HG03045 (cell line): ENCODE measurements at regions not wholly inside any gene's neighbourhood (a gene's known extent, or its start where the extent isn't known, plus 50 kb on each side); places are given as distances from the start of the nearest gene placed in this dataset.

Experiments
- ATAC-seq: cut with Tn5 transposase; IDR thresholded peaks from one replicate; pipeline ENCODE4 v1.9.1; 2021; ENCODE audit warnings: mild to moderate bottlenecking, moderate library complexity; ENCODE audit not compliant: unreplicated experiment

GRCh38 chr3:61311044-61311443 is 59.8 kb upstream of the FHIT start:
- ATAC-seq: no peak

DNA sequence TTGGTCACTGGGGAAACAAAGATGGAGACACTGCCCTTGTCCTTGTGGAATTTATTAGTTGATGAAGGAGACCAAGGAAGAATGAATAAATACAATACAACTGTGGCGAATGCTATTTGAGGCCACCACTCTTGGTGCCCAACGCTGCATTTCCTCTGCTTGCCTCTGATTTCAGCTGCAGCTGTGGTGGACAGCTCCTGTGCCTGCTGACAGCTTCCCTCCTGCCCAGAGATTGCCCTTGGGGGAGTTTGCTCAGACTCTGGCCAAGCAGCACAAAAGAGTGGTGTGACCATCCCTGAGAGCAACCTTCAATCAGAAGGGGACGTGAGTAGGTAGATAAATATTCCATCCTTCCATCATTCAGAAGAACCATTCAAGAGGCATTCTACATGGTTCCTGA is 64.6 kb upstream of the FHIT start:
- ATAC-seq: no peak

- no peak for ATAC-seq
These were observed 71.8 kb upstream of the FHIT start for GRCh38 chr3:61323094-61323493.

DNA sequence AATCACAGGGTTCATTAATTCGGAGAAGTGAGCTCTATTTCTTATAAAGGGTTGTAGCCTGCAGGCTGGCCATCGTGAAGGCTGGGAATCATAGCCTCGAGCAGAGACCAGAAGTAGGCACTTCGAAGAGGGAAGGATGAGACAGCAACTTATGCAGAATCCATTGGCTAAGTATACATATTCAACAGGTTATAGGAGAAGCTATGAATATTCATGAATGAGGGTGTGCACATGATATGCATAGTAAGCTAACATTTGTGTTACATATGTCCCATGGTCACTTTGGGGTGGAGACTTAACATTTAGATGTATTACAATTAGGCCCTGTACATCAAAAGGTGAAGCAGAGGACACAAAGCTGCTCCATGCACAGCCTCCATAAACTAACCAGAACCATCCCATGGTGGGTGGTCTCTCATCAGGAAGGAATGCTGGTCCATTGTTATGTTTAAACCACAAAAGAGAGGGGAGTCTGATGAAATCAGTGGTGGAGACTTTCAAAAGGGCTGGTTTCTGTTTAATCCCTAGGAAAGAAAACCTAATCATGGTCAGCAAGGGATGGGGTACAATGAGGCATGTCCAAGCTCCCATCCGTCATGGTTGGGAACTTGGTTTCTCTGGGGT is 80.8 kb upstream of the FHIT start:
- no peak for ATAC-seq

- no peak for ATAC-seq
These were observed 82.1 kb upstream of the FHIT start for GRCh38 chr3:61333192-61333961.

GRCh38 chr3:61334783-61335182 is 83.5 kb upstream of the FHIT start:
- no peak for ATAC-seq

- ATAC-seq: no peak
These were observed 89.7 kb upstream of the FHIT start for GRCh38 chr3:61340931-61341461.

DNA sequence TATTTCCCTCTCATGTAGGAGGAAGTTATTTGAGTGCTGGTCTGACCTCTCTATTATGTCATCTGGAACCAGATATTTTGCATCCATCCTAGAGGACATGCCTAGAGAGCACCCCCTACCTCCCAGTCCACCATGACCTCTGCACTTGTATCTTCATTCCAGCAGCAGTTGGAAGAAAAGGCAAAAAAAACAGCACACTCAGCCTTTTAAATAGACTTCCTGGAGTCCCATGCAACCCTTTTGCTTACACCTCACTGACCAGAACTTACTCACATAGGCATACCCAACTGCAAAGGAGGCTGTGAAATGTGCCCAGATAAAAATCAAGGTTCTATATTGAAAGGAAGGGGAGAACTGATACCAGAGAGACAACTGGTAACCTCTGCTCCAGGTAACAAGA is 92.3 kb upstream of the FHIT start:
- no peak for ATAC-seq

DNA sequence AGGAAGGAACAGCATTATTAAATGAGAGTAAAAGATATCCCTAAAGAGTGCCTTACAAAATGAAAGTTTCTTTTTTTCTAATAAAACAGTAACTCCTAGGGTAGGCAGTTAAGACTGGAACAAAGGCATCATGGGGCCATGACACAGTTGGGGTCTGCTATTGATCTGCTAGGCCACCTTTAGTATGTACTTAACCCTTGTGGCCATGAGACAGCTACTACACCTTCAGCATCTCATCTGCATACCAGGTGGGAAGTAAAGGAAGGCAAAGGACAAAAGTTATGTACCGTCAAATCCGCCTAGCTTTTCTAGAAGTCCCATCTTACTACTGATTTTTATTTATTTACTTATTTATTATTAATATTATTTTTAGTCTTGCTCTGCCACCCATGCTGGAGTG is 93.8 kb upstream of the FHIT start:
- ATAC-seq: no peak

DNA sequence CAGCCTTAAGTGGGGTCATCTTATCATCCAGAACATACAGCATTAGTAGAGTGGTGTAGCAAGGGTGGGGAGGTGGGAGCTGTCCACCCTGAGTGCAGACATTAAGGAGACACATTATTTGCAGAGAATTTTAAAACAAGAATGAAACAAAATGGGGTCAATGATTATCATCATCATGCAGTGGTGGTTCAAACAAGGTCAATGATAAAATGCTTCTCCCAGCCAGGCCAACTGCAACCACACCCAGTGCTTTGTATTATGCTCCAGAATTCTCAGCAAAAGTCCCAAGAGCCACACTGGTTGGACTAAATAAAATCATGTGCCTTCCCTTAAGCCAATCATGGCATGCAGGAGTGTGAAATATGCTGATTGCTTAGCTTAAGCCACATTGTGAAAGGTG is 96.7 kb upstream of the FHIT start:
- ATAC-seq: no peak

DNA sequence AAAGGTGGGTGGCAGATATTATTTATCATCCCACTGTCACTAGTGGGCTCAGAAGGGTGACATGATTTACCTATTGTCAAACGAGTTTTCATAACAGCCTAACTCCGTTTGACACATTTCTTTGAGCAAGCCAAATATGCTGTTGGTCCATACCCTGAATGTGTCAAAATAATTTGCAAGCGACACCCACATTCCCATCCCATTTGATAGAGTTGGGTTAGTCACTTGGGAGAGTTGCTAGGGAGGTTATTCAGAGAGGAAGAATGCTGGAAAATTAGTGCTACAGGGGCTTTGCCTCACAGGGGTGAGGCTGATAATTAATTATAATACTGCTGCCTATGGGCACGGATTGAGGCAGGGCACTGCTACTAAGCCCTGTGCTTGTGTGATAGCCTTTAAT is 98.5 kb upstream of the FHIT start:
- ATAC-seq: no peak

DNA sequence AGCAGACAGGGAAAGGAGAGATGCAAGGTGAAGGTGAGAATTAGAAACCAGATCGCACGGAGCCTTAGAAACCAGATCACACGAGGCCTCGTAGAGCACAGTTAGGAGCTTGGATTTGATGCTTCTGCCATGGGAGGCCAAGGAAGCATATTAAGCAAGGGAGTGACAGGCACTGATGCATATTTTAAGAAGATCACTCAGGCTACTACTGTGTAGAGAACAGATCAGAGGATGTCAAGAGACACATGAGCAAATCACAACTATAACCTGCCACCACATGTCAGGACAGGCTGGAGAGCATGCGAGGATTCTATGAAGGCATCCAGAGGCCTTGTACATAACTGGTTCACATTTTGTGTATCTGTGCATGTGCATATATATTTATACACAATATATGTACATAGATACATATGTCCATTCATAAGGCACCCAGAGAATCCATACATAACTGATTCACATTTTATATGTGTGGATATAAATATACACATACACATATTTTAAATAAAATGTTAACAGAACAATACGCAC is 99.6 kb upstream of the FHIT start:
- ATAC-seq: no peak

DNA sequence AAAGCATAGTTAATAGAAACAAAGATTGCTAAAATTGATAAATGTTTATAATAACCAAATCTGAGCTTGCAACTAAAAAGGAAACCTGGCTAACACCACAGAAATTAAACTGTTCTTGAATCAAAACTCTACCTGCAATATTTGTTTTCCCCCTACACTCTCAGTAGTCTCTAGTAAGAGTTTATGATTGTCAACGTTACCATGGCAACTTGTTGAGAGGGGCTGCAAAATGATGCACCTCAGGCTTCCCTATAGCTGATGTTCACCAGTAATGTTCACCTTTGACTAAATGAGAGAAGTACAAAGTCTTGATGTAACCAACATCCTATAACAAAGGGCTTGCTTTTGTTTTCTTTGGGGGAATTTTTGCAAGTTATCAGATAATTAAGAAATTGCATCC is 101.1 kb upstream of the FHIT start:
- no peak for ATAC-seq

DNA sequence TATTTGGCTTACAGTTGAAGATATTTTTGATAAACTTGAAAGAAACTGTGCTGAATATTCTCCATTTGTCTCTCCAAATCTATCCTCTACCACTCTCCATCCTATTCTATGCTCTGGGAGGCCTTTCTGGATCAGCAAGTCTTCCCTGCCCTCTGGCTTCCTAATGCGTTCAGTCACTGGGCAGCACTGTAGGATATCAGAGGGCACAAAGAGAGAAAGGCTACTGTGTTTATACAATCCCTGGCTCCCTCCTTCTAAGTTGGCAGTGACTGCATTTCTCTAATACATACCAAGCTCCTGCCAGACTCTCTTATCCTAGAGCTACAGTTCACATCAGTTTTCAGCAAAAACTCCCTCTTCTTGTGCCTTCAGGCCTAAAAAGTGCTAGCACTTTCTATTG is 102.1 kb upstream of the FHIT start:
- ATAC-seq: no peak

DNA sequence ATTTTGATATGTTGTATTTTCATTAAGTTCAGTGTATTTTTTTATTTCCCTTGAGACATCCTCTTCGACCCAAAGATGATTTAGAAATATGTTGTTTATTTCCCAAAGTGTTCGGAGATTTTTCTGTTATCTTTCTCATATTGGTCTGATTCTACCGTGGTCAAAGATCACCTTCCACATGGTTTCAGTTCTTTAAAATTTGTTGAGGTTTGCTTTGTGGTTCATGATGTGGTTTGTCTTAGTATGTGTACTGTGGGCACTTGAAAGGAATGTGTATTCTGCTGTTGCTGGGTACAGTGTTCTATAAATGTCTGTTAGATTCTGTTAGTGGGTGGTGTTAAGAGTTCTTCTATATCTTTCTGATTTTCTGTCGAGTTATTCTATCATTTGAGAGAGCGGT is 103.4 kb upstream of the FHIT start:
- ATAC-seq: no peak

DNA sequence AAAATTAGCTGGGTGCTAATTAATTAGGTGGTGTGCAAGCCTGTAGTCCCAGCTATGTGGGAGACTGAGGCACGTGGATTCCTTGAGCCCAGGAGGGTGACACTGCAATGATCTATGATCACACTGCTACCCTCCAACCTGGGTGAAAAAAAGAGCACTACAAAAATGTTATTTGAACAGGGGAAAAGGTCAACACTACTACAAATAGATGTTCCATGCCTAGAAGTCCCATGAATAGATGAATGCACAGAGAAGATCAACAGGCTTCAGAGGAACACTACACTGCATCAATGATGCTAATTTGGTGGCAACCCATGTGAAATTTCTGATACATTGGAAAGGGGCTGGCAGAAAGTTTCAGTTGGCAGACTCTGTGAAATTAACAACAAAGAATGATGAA is 105.4 kb upstream of the FHIT start:
- no peak for ATAC-seq

GRCh38 chr3:61357902-61358301 is 106.7 kb upstream of the FHIT start:
- ATAC-seq: no peak

DNA sequence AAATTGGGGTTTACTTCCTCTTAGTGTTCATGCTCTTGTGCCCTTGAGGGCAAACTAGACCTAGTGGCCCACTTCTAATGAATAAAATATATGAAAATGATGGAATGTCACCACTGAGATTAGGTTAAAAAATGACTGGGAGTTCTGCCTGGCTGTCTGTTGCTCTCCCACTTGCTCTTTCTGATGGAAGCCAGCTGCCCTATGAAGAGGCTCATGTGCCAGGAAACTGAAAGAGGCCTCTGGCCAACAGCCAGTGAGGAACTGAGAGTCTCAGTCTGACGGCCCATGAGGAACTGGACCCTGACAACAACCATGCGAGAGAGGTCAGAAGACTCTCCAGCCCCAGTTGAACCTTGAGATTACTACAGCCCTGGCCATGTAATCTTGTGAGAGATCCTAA is 107.1 kb upstream of the FHIT start:
- ATAC-seq: peak; percentile 100

DNA sequence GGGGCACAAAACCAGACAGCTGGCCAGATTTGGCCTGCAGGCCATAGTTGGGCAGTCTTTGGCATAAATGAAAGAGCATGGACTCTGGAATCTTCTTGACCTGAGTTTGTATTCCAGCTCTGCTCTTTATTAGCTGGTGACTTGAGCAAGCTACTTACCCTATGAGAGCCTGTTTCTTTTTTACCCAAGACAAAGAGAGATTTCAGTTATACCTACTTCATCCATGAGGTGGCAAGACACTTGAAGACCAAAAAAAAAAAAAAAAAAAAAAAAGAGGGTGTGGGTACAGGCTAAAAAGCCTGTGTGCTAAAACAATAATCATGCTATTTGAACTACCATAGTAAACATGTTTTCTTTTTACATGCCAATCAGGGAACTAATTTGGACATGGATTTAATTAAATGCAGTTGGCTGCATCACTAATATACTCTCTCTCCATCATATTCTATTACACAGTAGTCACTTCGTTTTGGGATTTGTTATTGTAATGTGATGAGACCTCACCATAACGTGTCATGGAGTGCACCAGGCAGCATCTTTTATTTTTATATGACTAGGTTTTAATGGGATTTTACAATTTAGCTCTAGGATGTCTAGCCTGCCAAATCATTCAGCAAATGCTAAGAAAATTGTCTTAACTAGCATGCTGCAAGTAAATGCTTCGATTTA is 109.2 kb upstream of the FHIT start:
- ATAC-seq: no peak

- ATAC-seq: no peak
These were observed 118.4 kb upstream of the FHIT start for GRCh38 chr3:61369678-61370077.

GRCh38 chr3:61371123-61371522 is 119.9 kb upstream of the FHIT start:
- no peak for ATAC-seq

- no peak for ATAC-seq
These were observed 121.5 kb upstream of the FHIT start for GRCh38 chr3:61372723-61373122.
